COLO829 (cell line): ENCODE measurements at regions not wholly inside any gene's neighbourhood (a gene's known extent, or its start where the extent isn't known, plus 50 kb on each side); places are given as distances from the start of the nearest gene placed in this dataset.
"Not testable (repeated sequence)": the region's sequence is repeated elsewhere in the genome, so short reads cannot be mapped to it uniquely, and the experiment has no call there.

ENCODE experiments used
- DNase-seq: peaks from one replicate; pipeline ENCODE4 v3.0.0; 2012; ENCODE audit warnings: low spot score

- no peak for DNase-seq
These were observed 263.7 kb upstream of the MAF start for GRCh38 chr16:79864032-79864780.

DNA sequence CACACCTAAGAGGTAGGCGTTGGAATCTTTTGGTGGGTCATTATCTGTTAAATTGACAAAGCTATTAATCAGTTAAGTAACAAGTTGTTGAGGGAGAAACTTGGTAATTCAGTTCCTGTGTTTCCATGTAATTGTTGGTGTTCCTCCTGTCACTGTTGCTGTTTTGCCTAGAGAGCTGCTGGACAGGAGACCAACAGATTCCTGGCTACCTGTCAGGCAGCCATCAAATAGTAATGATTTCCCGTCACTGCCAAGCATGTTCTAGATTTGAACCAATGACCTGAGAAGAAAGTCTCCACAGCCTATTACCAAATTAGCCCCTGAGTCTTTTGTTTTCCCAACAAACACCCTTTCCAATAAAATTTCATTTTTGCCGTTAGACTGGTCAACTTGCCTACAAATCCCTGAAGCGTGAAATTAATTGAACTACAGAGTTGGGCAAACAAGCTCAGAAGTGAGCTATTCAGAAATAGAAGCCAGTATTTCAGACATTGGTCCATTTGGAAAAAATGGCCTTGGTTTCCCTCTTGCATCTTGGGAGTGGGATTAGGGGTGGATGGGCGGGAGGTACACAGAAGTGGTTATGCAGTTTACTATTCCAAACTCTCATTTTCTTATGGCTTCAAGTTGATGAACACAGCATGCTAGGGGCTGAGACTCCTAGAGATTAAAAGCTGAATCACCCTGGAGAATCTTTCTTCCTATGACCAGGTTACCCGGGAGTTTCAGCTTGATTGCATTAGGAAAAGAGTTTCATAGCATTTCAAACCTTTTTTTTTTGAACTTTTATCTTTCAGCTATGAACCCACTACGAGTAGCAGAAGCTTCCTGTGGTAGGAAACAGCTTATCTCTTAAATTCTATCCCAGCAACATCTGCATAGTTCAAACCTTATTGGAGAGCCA lies 262.8 kb upstream of the MAF start:
- DNase-seq = no peak

GRCh38 chr16:79862601-79863000 lies 262.1 kb upstream of the MAF start:
- DNase-seq = no peak

- DNase-seq = no peak
These were observed 256.0 kb upstream of the MAF start for GRCh38 chr16:79856581-79856980.

DNA sequence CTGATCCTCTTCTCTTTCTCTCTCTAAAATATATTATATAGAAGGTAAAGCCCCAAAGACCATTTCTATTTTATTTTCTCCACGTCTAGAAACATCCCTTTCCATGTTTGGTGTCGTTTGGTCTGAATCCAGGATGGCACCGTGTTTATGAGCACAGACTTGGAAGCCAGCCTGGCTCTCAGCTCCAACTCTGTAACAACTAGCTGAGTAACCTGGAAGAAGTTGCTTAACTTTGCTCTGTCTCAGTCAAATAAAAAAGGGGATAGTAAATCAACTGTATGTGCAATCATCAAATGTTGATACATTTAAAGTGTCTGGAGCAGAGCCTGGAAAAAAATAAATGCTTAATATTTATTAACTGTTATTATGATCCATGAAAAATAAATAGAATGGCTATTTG lies 249.8 kb upstream of the MAF start:
- no peak for DNase-seq

DNA sequence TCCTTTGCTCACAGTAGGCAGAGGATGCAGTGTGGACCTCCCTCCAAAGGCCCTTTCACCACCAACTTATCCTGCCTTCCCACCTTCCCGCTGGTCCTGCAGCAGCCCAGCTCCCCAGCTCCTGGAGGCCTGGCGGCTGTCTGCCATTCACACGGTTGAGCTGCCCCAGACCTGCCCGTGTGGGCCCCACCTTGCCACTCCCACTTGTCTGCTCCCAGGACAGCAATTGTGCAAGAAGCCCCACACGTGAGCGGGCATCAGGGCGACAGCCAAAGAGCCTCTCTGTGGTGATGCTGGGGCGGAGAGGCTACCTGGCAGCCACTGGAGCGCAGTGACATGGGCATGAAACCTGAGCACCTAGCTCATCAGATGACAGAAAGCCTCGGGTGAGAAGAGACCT lies 248.6 kb upstream of the MAF start:
- DNase-seq = no peak

DNA sequence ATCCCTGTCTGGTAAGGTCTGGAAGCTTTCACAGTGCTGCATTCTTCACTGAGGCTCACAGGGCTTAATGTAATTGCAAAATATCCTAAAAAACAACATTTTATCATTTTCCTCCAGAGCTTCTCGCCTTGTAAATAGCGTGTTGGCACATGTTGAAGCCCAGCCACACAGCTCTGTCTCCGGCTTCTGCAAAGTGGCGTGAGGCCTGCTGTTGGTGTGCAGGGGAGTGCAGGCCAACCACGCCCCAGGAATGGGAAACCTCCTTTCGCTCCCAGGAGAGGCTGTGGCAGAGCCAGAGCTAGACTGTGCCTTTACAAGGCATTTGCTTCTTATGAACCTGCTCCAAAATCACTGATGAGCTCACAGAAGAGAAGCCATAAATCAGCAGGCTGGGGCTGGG lies 248.2 kb upstream of the MAF start:
- DNase-seq = no peak

GRCh38 chr16:79847569-79847968 lies 247.0 kb upstream of the MAF start:
- DNase-seq = no peak

DNA sequence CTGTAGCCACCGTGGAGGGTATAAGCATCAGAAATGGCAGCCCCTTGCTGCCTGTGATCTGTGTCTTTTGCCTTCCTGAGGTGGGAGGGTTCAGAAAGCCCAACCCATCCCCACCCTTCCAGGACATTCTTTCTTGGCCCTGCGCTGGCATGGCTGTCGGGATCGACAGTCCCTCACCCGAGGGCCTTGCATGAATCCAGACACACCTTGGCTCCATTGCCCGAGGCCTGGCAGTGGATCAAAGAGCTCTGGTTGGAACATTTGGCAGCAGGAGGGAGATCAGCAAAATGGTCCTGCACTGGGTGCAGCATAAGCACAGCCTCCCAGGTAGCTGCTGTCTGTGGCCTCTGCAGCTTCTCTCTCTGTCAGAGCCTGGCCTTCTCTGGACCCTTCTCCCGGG lies 246.6 kb upstream of the MAF start:
- DNase-seq = no peak

GRCh38 chr16:79845734-79846135 lies 245.2 kb upstream of the MAF start:
- DNase-seq = no peak

DNA sequence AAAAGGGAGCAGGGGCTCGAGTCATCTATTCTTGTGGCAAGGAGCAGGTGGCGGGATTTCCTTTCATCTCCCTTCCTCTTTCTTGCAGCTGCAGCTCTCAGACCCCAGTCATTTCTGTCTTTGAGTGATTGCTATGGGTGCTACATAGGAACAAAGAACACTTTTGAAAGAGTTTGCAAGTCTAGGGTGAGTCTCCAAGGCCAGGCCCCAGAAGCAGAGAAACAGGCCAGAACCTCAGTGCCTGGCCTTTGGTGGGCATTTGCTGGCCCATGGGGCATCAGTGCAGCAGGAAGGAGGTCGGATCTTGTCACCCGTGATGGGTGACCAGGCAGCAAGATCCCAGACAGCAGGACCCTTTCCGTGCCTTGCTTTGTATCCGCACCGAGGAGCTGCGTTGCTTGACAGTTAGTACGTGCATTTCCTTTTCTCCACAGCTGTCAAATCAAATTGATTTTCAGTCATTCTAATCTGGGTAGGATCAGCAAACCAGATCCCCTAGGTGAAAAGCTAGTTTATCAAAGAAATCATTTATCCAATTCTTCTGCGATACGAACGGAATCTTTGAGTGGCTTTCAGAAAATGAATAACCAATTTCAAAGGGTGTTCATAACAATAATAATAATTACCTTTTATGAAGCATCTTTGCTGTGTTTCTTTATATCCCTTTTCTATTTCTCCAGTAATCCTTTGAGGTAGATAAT lies 244.6 kb upstream of the MAF start:
- DNase-seq = no peak

DNA sequence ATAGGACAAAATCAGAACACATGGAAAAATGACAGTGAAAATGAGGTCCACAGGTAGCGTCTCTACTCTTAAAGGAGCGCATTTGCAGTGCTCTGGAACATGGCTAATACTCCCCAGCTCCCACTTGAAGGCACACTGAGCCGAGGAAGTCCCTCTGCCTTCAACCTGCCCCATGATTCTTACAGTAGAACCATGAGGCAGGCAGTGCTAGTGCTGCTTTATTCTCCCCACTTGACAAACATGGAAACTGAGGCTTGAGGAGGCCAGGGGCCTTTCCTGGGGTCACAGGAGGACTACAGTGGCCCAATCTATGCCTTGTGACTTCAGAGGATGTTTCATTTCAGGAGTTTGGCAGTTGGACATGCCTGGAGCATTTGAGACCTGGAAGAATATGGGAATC lies 244.1 kb upstream of the MAF start:
- no peak for DNase-seq

- DNase-seq = no peak
These were observed 243.1 kb upstream of the MAF start for GRCh38 chr16:79843631-79844043.

DNA sequence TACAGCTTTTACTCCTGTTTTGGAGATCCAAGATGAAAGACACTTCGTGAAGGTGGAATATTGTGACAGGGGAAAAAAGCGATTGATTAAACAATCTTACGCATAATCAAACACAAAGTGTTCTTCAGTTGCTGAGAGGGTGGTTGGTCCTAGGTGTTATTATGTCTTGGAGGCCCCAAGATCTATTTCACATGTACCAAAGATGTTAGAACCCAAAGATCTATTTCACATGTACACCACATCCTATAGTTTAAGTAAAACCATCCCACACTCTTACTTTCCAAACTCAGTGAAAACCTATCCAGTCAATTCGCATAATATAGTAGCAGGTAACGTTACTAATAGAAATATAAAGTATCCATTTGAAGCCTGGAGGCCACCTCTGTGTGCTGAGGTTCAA lies 242.6 kb upstream of the MAF start:
- DNase-seq = no peak

DNA sequence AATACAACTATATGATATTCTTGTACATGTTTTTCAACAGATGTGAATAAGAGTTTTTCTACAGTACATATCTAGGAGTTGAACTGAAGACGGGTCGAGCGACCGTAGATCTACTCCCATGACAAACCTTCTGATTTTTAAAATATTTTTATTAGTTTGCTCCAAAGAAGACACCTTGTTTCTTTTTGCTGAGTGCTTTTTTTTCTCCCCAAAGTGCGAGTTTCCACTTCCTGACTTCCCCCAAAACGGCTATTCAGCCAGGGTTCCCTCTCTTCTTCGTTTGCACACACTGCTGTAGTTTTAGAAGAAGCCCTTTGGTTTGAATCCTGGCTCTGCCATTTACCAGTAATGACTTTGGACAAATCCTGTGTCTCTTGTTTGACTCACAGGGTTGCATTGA lies 241.7 kb upstream of the MAF start:
- no peak for DNase-seq

DNA sequence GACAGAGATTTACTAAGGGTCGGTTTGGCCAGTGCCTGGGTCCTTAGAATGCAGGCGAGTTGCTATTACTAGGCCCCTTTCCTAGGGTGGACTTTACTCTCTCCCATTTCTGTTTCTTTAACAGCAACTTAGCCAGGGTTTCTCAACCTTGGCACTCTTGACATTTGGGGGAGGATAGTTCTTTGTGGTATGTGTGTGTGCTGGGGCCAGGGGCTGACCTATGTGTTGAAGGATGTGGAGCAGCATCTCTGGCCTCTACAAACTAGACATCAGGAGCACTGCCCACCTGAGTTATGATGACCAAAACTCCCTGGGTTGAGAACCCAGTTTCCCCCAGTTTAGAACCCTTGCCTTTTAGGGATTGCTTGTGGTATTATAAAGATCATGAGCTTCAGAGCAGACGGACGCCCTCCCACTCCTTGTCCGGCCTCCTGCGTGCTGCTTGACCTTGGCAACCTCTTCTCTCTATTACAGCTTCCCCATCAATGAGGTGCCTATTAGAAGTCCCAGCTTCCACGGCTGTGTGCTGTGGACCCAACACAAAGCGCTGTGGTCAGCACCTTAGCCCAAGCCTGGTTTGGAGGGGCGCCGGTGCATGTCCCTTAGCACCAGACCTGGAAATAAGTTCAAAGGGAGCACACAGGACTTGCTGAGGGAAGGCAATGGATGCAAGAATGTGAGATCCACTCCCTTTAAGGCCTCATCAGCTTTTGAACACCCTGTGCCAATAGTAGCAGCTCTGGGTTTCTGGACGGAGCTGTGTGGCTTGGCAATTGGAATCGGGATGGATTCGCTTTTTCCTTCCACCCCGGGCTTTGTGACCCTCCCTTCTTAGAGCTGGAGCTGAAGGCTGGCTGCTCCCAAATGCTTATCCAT lies 239.2 kb upstream of the MAF start:
- no peak for DNase-seq

DNA sequence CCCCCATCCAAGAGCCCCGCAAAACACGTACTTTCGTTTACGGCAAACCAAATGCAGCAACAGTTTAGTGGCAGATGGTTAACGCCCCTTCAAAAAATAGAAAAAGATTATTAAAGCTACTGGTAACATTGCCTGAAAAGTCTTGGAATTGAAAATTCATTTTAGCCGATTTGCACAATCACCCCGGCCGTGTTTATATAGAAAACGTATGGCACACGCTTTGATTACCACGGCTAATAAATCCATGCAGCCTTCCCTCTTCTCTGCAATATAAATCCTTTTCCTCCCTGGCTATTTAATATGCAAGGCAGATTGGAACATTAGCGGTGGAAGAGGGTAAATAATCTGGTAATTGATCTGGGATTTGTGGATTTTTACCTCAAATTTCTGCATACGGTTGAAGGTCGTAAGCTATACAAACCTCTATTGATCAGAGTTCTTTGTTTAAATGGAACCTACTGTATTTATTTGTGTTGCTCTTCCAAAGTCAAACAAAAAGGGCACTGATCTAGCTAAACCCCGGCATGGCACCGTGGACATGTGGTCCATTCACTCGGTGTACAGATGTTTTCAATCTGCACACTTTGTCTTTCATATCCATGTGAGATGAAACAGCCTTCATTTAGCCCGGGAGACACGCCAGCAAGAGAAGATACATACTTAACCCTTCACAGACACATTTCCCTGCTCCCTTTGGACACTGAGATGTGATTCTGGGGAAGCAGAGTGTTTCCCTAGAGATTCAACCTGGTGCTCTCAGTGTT lies 238.1 kb upstream of the MAF start:
- no peak for DNase-seq

GRCh38 chr16:79836144-79836543 lies 235.6 kb upstream of the MAF start:
- no peak for DNase-seq

GRCh38 chr16:79835194-79835593 lies 234.7 kb upstream of the MAF start:
- DNase-seq = no peak

GRCh38 chr16:79834720-79835119 lies 234.2 kb upstream of the MAF start:
- DNase-seq = no peak

- DNase-seq = not testable (repeated sequence)
These were observed 233.5 kb upstream of the MAF start for GRCh38 chr16:79834003-79834402.
